Subcutaneous abdominal adipose tissue (tissue), 5 donors: ENCODE measurements at regions not wholly inside any gene's neighbourhood (a gene's known extent, or its start where the extent isn't known, plus 50 kb on each side); places are given as distances from the start of the nearest gene placed in this dataset.

Experiments used
- H3K27ac ChIP-seq: one replicate; pipeline ENCODE4 v1.7.0; 2013; ENCODE audit warnings: low read depth, mild to moderate bottlenecking, inconsistent platforms, low read length, moderate library complexity
- H3K27me3 ChIP-seq, 5 donors: one replicate each; pipeline ENCODE4 v1.7.0; 2013; ENCODE audit warnings: low read length in 5 of 5, inconsistent platforms in 1 of 5; ENCODE audit not compliant: control insufficient read depth in 5 of 5, insufficient read depth in 4 of 5
- H3K36me3 ChIP-seq, 5 donors: one replicate each; pipeline ENCODE4 v1.7.0; 2013; ENCODE audit warnings: low read length in 5 of 5; ENCODE audit not compliant: control insufficient read depth in 5 of 5, insufficient read depth in 5 of 5
- H3K4me1 ChIP-seq, 5 donors: one replicate each; pipeline ENCODE4 v1.7.0; 2013; ENCODE audit warnings: low read length in 5 of 5, mild to moderate bottlenecking in 3 of 5, moderate library complexity in 1 of 5; ENCODE audit not compliant: control insufficient read depth in 5 of 5, insufficient read depth in 5 of 5
- H3K4me3 ChIP-seq, 5 donors: one replicate each; pipeline ENCODE4 v1.7.0; 2013; ENCODE audit warnings: low read length in 5 of 5, low read depth in 1 of 5
- H3K9ac ChIP-seq, 5 donors: one replicate each; pipeline ENCODE4 v1.7.0; 2013; ENCODE audit warnings: low read length in 5 of 5, mild to moderate bottlenecking in 4 of 5, moderate library complexity in 3 of 5
- H3K9me3 ChIP-seq, 5 donors: one replicate each; pipeline ENCODE4 v1.7.0; 2013; ENCODE audit warnings: low read length in 5 of 5; ENCODE audit not compliant: control insufficient read depth in 5 of 5
- donor health status: healthy.
- donor health status: healthy.
- donor health status: healthy.
- donor health status: healthy.
- donor health status: healthy.

DNA sequence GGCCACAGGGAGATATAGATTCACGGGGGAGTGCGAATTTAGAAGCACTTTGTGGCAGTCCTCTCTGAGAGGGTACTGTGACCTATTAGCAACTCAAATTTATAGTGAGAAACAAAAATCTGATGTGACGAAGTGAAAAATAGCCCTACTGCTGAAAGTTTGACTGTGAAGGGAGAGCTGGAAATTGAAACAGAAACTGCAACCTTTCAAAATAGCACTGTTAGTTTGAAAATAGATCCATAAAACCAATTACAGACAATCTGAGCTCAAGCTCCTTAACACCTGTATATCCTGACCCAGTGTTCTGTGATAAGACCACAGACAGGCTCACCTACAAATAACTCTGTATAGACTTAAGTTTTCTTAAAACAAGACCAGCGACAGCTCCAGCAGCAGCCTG lies 420.1 kb downstream of the IRX1 start:
- Histone ChIP-seq H3K4me1 (peaks cover 3 to 23% (median 13%) of the 10 kb centered on the region in 5 donors), H3K27me3 (no peaks in the 10 kb centered on the region), H3K27ac (no peak overlapping the region), H3K4me3 (no peak overlapping the region), H3K9ac (no peak overlapping the region), H3K36me3 (no peaks in the 10 kb centered on the region), H3K9me3 (no peaks in the 10 kb centered on the region)

- Histone ChIP-seq H3K9me3 (no peaks in the 10 kb centered on the region), H3K4me3 (no peak overlapping the region), H3K9ac (no peak overlapping the region), H3K27me3 (no peaks in the 10 kb centered on the region), H3K36me3 (no peaks in the 10 kb centered on the region), H3K4me1 (peaks cover 3 to 31% (median 13%) of the 10 kb centered on the region in 5 donors), H3K27ac (no peak overlapping the region)
Observed at GRCh38 chr5:4017076-4017803, 421.6 kb downstream of the IRX1 start.

GRCh38 chr5:4018007-4018406 lies 422.4 kb downstream of the IRX1 start:
- Histone ChIP-seq H3K4me1 (peaks cover 3 to 38% (median 18%) of the 10 kb centered on the region in 5 donors), H3K4me3 (no peak overlapping the region), H3K9me3 (no peaks in the 10 kb centered on the region), H3K9ac (no peak overlapping the region), H3K27ac (no peak overlapping the region), H3K27me3 (no peaks in the 10 kb centered on the region), H3K36me3 (no peaks in the 10 kb centered on the region)

- Histone ChIP-seq H3K9me3 (no peaks in the 10 kb centered on the region), H3K4me3 (no peak overlapping the region), H3K27ac (peak overlapping the region; percentile 70)
Observed at GRCh38 chr5:4019009-4019769, 423.6 kb downstream of the IRX1 start.

GRCh38 chr5:4019841-4020240 lies 424.2 kb downstream of the IRX1 start:
- Histone ChIP-seq H3K27ac (peak overlapping the region; percentile 70), H3K9ac (no peak overlapping the region), H3K4me1 (peaks cover 3 to 57% (median 33%) of the 10 kb centered on the region in 5 donors), H3K27me3 (no peaks in the 10 kb centered on the region), H3K9me3 (no peaks in the 10 kb centered on the region), H3K36me3 (no peaks in the 10 kb centered on the region), H3K4me3 (no peak overlapping the region)

More at GRCh38 chr5:4019009-4019769, 423.6 kb downstream of the IRX1 start:
- H3K9ac ChIP-seq: no peak overlapping the region
- H3K27me3 ChIP-seq: no peaks in the 10 kb centered on the region
- H3K4me1 ChIP-seq: peaks cover 3 to 50% (median 28%) of the 10 kb centered on the region in 5 donors
- no peaks in the 10 kb centered on the region for H3K36me3 ChIP-seq

DNA sequence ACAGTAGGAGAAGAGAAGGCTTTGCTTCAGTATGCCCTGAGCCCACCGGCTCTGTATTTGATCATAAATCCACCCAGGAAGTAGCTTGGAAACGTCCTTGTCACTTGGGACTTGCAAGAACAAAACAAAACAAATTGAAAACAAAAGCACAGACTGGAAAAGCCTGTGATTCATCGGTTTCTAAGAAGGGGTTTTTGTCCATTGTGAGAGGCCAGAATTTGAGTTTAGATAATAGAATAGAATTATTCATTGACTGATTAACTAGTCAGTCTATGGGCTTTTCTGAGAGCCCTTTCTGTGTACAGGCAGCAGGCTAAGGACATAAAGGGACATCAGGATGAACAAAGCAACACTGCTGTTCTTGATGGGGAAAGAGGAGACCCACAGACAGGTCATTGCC lies 424.8 kb downstream of the IRX1 start:
- peak overlapping the region; percentile 70 for H3K27ac ChIP-seq
- H3K4me3 ChIP-seq: no peak overlapping the region
- H3K4me1 ChIP-seq: peaks cover 3 to 57% (median 35%) of the 10 kb centered on the region in 5 donors
- H3K36me3 ChIP-seq: no peaks in the 10 kb centered on the region
- H3K9ac ChIP-seq: no peak overlapping the region
- H3K27me3 ChIP-seq: no peaks in the 10 kb centered on the region
- no peaks in the 10 kb centered on the region for H3K9me3 ChIP-seq

DNA sequence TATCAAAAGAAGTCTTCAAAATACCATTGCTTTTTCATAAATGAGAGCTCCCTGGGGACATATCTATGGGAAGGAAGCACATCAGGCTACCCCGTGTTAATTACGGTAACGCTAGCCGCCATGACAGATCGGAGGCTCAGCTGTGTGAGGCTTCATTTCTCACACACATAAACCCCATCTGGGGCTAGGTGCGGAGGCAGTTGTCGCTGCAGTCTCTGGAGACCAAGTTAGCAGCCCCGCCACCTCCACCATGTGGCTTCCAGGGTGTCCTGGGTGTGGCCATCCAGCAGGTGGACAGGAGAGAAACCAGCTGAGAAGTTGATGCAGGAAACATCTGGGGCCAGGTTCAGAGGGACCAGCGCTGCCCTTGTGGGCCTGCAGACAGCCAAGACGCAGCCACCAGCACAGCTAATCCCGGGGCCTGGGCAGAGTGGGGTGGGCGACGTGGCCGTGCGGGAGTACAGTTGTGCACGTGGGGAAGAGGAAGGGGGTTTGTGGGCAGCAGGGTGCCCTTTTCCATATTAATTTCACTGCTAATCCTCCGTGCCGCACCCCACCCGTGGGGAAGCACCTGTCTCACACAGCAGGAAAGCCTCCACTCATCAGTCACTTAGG lies 426.5 kb downstream of the IRX1 start:
- no peak overlapping the region for H3K27ac ChIP-seq
- no peaks in the 10 kb centered on the region for H3K9me3 ChIP-seq
- H3K9ac ChIP-seq: no peak overlapping the region
- H3K27me3 ChIP-seq: no peaks in the 10 kb centered on the region
- no peak overlapping the region for H3K4me3 ChIP-seq
- H3K4me1 ChIP-seq: peaks cover 3 to 61% (median 37%) of the 10 kb centered on the region in 5 donors
- no peaks in the 10 kb centered on the region for H3K36me3 ChIP-seq

DNA sequence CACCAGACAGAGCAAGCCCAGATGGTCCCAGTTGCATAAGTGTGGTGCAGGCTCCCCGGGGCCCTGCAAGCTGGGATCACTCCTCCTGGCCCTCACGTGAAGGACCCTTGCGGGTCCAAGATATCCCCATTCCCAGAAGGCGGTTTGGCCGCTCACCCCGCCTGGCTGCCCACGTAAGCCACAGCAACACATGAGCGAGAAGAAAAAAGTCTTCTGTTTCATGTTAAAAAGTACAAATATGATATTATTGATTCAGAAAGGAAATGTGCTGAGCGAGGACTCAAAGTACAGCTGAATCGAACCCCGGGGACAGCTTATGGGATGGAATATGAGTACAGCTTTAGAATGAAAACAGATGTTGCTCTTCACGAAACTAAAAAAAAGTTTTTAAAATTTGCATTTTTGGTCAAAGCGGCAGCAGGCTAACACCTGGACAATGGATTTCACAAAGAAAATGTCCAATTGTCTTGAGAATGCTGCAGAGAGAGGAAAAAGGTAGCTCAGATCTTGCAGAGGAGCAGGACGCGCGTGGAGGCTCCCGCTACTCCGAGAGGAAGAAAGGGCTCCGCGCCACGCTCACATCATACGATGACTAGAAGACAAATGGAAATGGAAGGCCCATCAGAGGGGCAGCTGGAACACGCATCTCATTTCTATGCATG lies 427.6 kb downstream of the IRX1 start:
- peaks cover 3 to 70% (median 43%) of the 10 kb centered on the region in 5 donors for H3K4me1 ChIP-seq
- H3K27ac ChIP-seq: no peak overlapping the region
- peak overlapping the region in 1 of 5 donors; percentile 14 for H3K9ac ChIP-seq
- H3K4me3 ChIP-seq: peak overlapping the region in 2 of 5 donors; percentile 22 to 23
- H3K9me3 ChIP-seq: no peaks in the 10 kb centered on the region
- no peaks in the 10 kb centered on the region for H3K27me3 ChIP-seq
- H3K36me3 ChIP-seq: no peaks in the 10 kb centered on the region

- no peak overlapping the region for H3K4me3 ChIP-seq
- no peak overlapping the region for H3K27ac ChIP-seq
- peaks cover 3 to 67% (median 43%) of the 10 kb centered on the region in 5 donors for H3K4me1 ChIP-seq
- H3K9ac ChIP-seq: no peak overlapping the region
- no peaks in the 10 kb centered on the region for H3K36me3 ChIP-seq
- H3K27me3 ChIP-seq: no peaks in the 10 kb centered on the region
- no peaks in the 10 kb centered on the region for H3K9me3 ChIP-seq
Observed at GRCh38 chr5:4023753-4024335, 428.2 kb downstream of the IRX1 start.
